CD14-positive monocyte (primary cell): ENCODE measurements at regions not wholly inside any gene's neighbourhood (a gene's known extent, or its start where the extent isn't known, plus 50 kb on each side); places are given as distances from the start of the nearest gene placed in this dataset.

Source experiments
- DNase-seq, 3 donors: peaks; one replicate each; pipeline ENCODE4 v3.0.0-alpha.2; 2011 to 2022
- H2AFZ ChIP-seq: 2 replicates; pipeline ENCODE4 v1.6.0; 2012; ENCODE audit warnings: mild to moderate bottlenecking, low read depth, low read length, inconsistent platforms; ENCODE audit not compliant: insufficient read depth, poor library complexity, severe bottlenecking
- H3K27ac ChIP-seq, 2 donors: 1 replicate in 1 of 2; 2 replicates in 1 of 2; pipeline ENCODE4 v1.5.1; 2012 to 2013; ENCODE audit warnings: low read length in 2 of 2, control low read depth in 1 of 2, inconsistent platforms in 1 of 2, low read depth in 1 of 2, mild to moderate bottlenecking in 1 of 2
- H3K27me3 ChIP-seq, 2 donors: one replicate each; pipeline versions ENCODE4 v1.6.0 to v1.6.1; 2011 to 2013; ENCODE audit warnings: low read length in 2 of 2; ENCODE audit not compliant: control insufficient read depth in 2 of 2, insufficient read depth in 2 of 2
- H3K36me3 ChIP-seq, 2 donors: replicated peaks in 1 of 2; 1 replicate in 1 of 2; 2 replicates in 1 of 2; pipeline versions ENCODE4 v1.5.1 to v1.6.1; 2012 to 2013; ENCODE audit warnings: low read length in 2 of 2, control low read depth in 1 of 2, inconsistent platforms in 1 of 2, mild to moderate bottlenecking in 1 of 2; ENCODE audit not compliant: insufficient read depth in 2 of 2, control insufficient read depth in 1 of 2
- H3K4me1 ChIP-seq, 2 donors: 1 replicate in 1 of 2; 2 replicates in 1 of 2; pipeline versions ENCODE4 v1.5.1 to v1.6.1; 2012 to 2013; ENCODE audit warnings: low read length in 2 of 2, control low read depth in 1 of 2, inconsistent platforms in 1 of 2, mild to moderate bottlenecking in 1 of 2, moderate library complexity in 1 of 2; ENCODE audit not compliant: insufficient read depth in 2 of 2, control insufficient read depth in 1 of 2
- H3K4me2 ChIP-seq: replicated peaks from 2 replicates; pipeline ENCODE3; 2012; ENCODE audit warnings: low read length, moderate library complexity, mild to moderate bottlenecking; ENCODE audit not compliant: poor library complexity, severe bottlenecking; ENCODE audit errors: extremely low read depth
- H3K4me3 ChIP-seq, 3 experiments: fragments of 200-600 bp in 1 of 3; sonication (generic) in 1 of 3; replicated peaks in 1 of 3; 1 replicate in 2 of 3; 2 replicates in 1 of 3; pipeline ENCODE4 v1.5.1; 2011 to 2013; ENCODE audit warnings: low read length in 3 of 3, mild to moderate bottlenecking in 3 of 3, control low read depth in 2 of 3, low read depth in 2 of 3, inconsistent platforms in 1 of 3, moderate library complexity in 1 of 3
- H3K79me2 ChIP-seq: 2 replicates; pipeline ENCODE4 v1.6.0; 2012; ENCODE audit warnings: mild to moderate bottlenecking, control low read depth, inconsistent platforms, low read length, moderate library complexity; ENCODE audit not compliant: insufficient read depth
- H3K9ac ChIP-seq: 2 replicates; pipeline ENCODE4 v1.6.0; 2017; ENCODE audit warnings: low read length, mild to moderate bottlenecking; ENCODE audit not compliant: insufficient read depth, poor library complexity, severe bottlenecking
- H3K9me3 ChIP-seq, 2 donors: replicated peaks in 1 of 2; 1 replicate in 1 of 2; 2 replicates in 1 of 2; pipeline versions ENCODE4 v1.5.1 to v1.6.1; 2012 to 2013; ENCODE audit warnings: low read length in 2 of 2, control low read depth in 1 of 2; ENCODE audit not compliant: control insufficient read depth in 1 of 2, insufficient read depth in 1 of 2
- H4K20me1 ChIP-seq: 2 replicates; pipeline ENCODE4 v1.6.0; 2012; ENCODE audit warnings: mild to moderate bottlenecking, low read length, control low read depth, moderate library complexity; ENCODE audit not compliant: insufficient read depth
- H3K27ac Mint-ChIP-seq, 7 donors: one replicate each; pipeline ENCODE4 v1.8.0; 2020; ENCODE audit warnings: mild to moderate bottlenecking in 7 of 7, mixed read lengths in 7 of 7, moderate library complexity in 6 of 7, inconsistent platforms in 2 of 7
- H3K27me3 Mint-ChIP-seq, 3 donors: one replicate each; pipeline ENCODE4 v1.8.0; 2021 to 2022; ENCODE audit warnings: low read depth in 3 of 3, mild to moderate bottlenecking in 3 of 3, mixed read lengths in 3 of 3, moderate library complexity in 3 of 3, inconsistent platforms in 1 of 3
- H3K36me3 Mint-ChIP-seq, 2 donors: one replicate each; pipeline ENCODE4 v1.8.0; 2020; ENCODE audit warnings: mixed read lengths in 2 of 2, inconsistent platforms in 1 of 2, mild to moderate bottlenecking in 1 of 2
- H3K4me1 Mint-ChIP-seq: one replicate; pipeline ENCODE4 v1.8.0; 2020; ENCODE audit warnings: mild to moderate bottlenecking, mixed read lengths
- H3K4me3 Mint-ChIP-seq, 2 donors: one replicate each; pipeline ENCODE4 v1.8.0; 2020; ENCODE audit warnings: mild to moderate bottlenecking in 2 of 2, mixed read lengths in 2 of 2, moderate library complexity in 1 of 2
- H3K9me3 Mint-ChIP-seq, 7 donors: one replicate each; pipeline ENCODE4 v1.8.0; 2020 to 2022; ENCODE audit warnings: mixed read lengths in 7 of 7, mild to moderate bottlenecking in 6 of 7, moderate library complexity in 6 of 7, inconsistent platforms in 2 of 7
- CTCF ChIP-seq: fragments of 200-600 bp; IDR thresholded peaks from one replicate; pipeline ENCODE4 v1.8.0; 2022; ENCODE audit warnings: antibody characterized with exemption, mild to moderate bottlenecking
- WGBS: methylation state at CpG from one replicate; pipeline ENCODE4 v1.1.5; 2013; ENCODE audit warnings: missing lambda C conversion rate; ENCODE audit not compliant: insufficient coverage; 5-methylcytosine and 5-hydroxymethylcytosine counted together
- intact Hi-C, 2 donors: fragments of 100-400 bp; cut with micrococcal nuclease; formaldehyde crosslinking; loops; one replicate each; pipeline versions ENCODE4 v1.15.0 to v1.15.1; 2023

GRCh38 chr9:12539580-12539975 is 153.6 kb upstream of the TYRP1 start:
- Mint-ChIP-seq H3K4me1 (no peaks in the 10 kb centered on the region), H3K9me3 (peaks cover 0 to 2% (median 0%) of the 10 kb centered on the region in 7 donors), H3K27me3 (peaks cover 0 to 3% (median 0%) of the 10 kb centered on the region in 3 donors), H3K36me3 (no peaks in the 10 kb centered on the region), H3K4me3 (no peak overlapping the region), H3K27ac (peak overlapping the region in 1 of 7 donors; percentile 26)
- H3K9me3 ChIP-seq, result peaks cover 0 to 3% of the 10 kb centered on the region in 2 donors
- no CpG with 5 or more reads among the region's 4 CpGs for WGBS
- H2AFZ ChIP-seq, result no peak overlapping the region
- no peaks in the 10 kb centered on the region for H3K79me2 ChIP-seq
- no peaks in the 10 kb centered on the region for H3K4me1 ChIP-seq
- H3K27ac ChIP-seq, result no peak overlapping the region
- H3K4me3 ChIP-seq, result no peak overlapping the region
- H3K9ac ChIP-seq, result no peak overlapping the region
- no peaks in the 10 kb centered on the region for H4K20me1 ChIP-seq
- H3K36me3 ChIP-seq, result no peaks in the 10 kb centered on the region
- intact Hi-C loops, result no loop called here
- no peaks in the 10 kb centered on the region for H3K27me3 ChIP-seq
- TF ChIP-seq CTCF, result no peak
- no peak for DNase-seq
- H3K4me2 ChIP-seq, result no peak overlapping the region

GRCh38 chr9:12544700-12545099 is 148.5 kb upstream of the TYRP1 start:
- WGBS, result 60% methylated on average over 1 of the region's 2 CpGs
- Mint-ChIP-seq H3K27ac (no peak overlapping the region), H3K36me3 (no peaks in the 10 kb centered on the region), H3K4me1 (no peaks in the 10 kb centered on the region), H3K27me3 (no peaks in the 10 kb centered on the region), H3K9me3 (no peaks in the 10 kb centered on the region), H3K4me3 (no peak overlapping the region)
- Histone ChIP-seq H3K79me2 (no peaks in the 10 kb centered on the region), H3K36me3 (no peaks in the 10 kb centered on the region), H3K9me3 (no peaks in the 10 kb centered on the region), H2AFZ (no peak overlapping the region), H3K4me2 (no peak overlapping the region), H4K20me1 (no peaks in the 10 kb centered on the region), H3K27ac (no peak overlapping the region), H3K9ac (no peak overlapping the region), H3K4me1 (no peaks in the 10 kb centered on the region), H3K27me3 (no peaks in the 10 kb centered on the region), H3K4me3 (no peak overlapping the region)
- no peak for DNase-seq
- intact Hi-C loops, result no loop called here
- no peak for TF ChIP-seq CTCF
